KBM-7 (cell line): ENCODE measurements at regions not wholly inside any gene's neighbourhood (a gene's known extent, or its start where the extent isn't known, plus 50 kb on each side); places are given as distances from the start of the nearest gene placed in this dataset.
A peak's percentile ranks its signal among the peaks of the same experiment; 100 is the strongest.

Source experiments
- DNase-seq: peaks from one replicate; pipeline ENCODE4 v3.0.0-alpha.2; 2015
- in situ Hi-C: fragments of 300-500 bp; cut with MboI; formaldehyde crosslinking; loops from 2 replicates; pipeline ENCODE4 v1.14.3; 2020; ENCODE audit warnings: low sequenced_read_pairs, low pct_unique_long_range_greater_than_20kb, mixed read lengths

- in situ Hi-C loops, result no loop called here
- no peak for DNase-seq
Observed at GRCh38 chr1:193539731-193540459, 353.5 kb upstream of the B3GALT2 start.

GRCh38 chr1:193538680-193539079 lies 352.3 kb upstream of the B3GALT2 start:
- in situ Hi-C loops, result no loop called here
- no peak for DNase-seq

GRCh38 chr1:193538003-193538354 lies 351.6 kb upstream of the B3GALT2 start:
- in situ Hi-C loops, result no loop called here
- no peak for DNase-seq

- no peak for DNase-seq
- in situ Hi-C loops, result no loop called here
Observed at GRCh38 chr1:193537266-193538002, 351.0 kb upstream of the B3GALT2 start.

- DNase-seq, result peak; percentile 47
Observed at GRCh38 chr1:193533853-193534252, 347.4 kb upstream of the B3GALT2 start.

GRCh38 chr1:193525917-193526710 lies 339.7 kb upstream of the B3GALT2 start:
- in situ Hi-C loops, result no loop called here
- no peak for DNase-seq

More at GRCh38 chr1:193533853-193534252, 347.4 kb upstream of the B3GALT2 start:
- in situ Hi-C loops, result no loop called here

GRCh38 chr1:193525411-193525810 lies 339.0 kb upstream of the B3GALT2 start:
- no peak for DNase-seq
- in situ Hi-C loops, result no loop called here

- no peak for DNase-seq
- in situ Hi-C loops, result no loop called here
Observed at GRCh38 chr1:193524616-193525015, 338.2 kb upstream of the B3GALT2 start.

- in situ Hi-C loops, result no loop called here
- no peak for DNase-seq
Observed at GRCh38 chr1:193524021-193524420, 337.6 kb upstream of the B3GALT2 start.

- in situ Hi-C loops, result no loop called here
Observed at GRCh38 chr1:193520472-193520871, 334.1 kb upstream of the B3GALT2 start.

GRCh38 chr1:193519922-193520321 lies 333.5 kb upstream of the B3GALT2 start:
- in situ Hi-C loops, result no loop called here
- no peak for DNase-seq

More at GRCh38 chr1:193520472-193520871, 334.1 kb upstream of the B3GALT2 start:
- no peak for DNase-seq

GRCh38 chr1:193516755-193517388 lies 330.5 kb upstream of the B3GALT2 start:
- DNase-seq, result no peak
- in situ Hi-C loops, result no loop called here

GRCh38 chr1:193514397-193514796 lies 328.0 kb upstream of the B3GALT2 start:
- in situ Hi-C loops, result no loop called here
- peak; percentile 18 for DNase-seq

GRCh38 chr1:193513032-193513431 lies 326.6 kb upstream of the B3GALT2 start:
- DNase-seq, result no peak
- in situ Hi-C loops, result no loop called here

- DNase-seq, result no peak
- in situ Hi-C loops, result no loop called here
Observed at GRCh38 chr1:193504920-193505319, 318.5 kb upstream of the B3GALT2 start.

GRCh38 chr1:193498088-193498655 lies 311.8 kb upstream of the B3GALT2 start:
- in situ Hi-C loops, result no loop called here
- no peak for DNase-seq

- in situ Hi-C loops, result no loop called here
- no peak for DNase-seq
Observed at GRCh38 chr1:193494368-193494767, 308.0 kb upstream of the B3GALT2 start.

GRCh38 chr1:193489191-193489590 lies 302.8 kb upstream of the B3GALT2 start:
- DNase-seq, result no peak
- in situ Hi-C loops, result no loop called here

- in situ Hi-C loops, result no loop called here
Observed at GRCh38 chr1:193487722-193488121, 301.3 kb upstream of the B3GALT2 start.

More at GRCh38 chr1:193487722-193488121, 301.3 kb upstream of the B3GALT2 start:
- no peak for DNase-seq
